GM21515 (cell line): ENCODE measurements at regions not wholly inside any gene's neighbourhood (a gene's known extent, or its start where the extent isn't known, plus 50 kb on each side); places are given as distances from the start of the nearest gene placed in this dataset.

Source experiments
- ATAC-seq: cut with Tn5 transposase; IDR thresholded peaks from one replicate; pipeline ENCODE4 v1.9.1; 2021; ENCODE audit not compliant: unreplicated experiment

DNA sequence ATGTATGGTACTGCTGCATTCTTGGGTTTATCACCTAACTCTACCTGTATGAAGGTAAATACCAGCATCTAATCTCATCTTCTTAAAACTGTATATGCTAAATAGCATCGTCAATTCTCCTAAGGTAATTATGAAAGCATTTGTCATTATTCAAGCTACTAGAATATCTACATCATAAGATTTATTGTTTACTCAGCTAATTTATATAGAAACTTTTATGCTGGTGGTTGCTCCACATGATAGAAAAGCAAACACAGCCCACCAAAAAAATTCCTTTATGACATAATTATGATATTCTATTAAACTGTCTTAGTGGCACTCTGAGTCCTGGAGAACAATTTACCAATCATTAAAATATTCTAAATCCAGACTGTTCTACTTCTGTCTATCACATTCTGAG is 1226.1 kb upstream of the NRXN1 start:
- no peak for ATAC-seq

DNA sequence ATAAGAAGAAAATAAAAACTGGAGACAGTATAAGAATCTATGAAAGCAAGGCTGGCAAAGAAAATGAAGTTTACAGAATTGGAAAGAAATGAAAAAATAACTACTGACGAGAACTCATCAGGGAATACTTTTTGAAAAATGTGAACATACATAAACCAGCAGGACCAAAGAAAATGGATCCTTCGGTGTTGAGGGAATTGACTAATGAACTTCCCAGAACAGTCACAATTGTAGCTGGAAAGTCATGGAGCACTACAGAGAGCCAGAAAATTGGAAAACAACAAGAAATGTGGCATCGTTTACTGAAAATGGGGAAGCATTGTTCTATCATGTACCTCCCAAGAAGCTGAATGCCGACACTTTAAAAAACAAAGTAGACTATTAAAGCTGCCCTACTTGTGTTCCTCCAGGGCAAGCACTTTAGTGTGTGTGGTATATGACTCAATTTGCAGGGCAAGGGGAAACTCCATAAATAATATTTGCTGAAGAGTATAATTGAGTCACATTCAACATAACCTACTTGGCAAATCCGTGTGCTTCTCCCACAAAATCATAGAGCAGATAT is 1221.6 kb upstream of the NRXN1 start:
- ATAC-seq, result no peak

DNA sequence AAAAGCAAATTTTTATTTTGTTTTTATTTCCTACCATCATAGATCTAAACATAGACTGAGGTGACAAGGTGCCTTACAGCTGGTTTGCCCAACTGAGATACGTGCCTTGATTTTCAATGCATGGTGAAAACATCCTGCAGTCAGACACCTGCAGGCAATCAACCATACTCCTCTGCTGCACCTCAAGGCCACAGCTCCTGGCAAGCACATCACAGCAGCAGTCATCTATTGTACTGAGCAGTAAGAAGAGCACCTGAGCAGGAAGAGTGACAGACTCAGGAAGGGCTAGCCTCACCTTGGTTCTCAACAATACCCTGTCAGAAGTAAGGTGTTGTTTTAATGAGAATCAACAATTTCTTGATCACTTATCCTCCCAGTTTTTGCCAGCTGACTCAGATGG is 1206.8 kb upstream of the NRXN1 start:
- no peak for ATAC-seq

DNA sequence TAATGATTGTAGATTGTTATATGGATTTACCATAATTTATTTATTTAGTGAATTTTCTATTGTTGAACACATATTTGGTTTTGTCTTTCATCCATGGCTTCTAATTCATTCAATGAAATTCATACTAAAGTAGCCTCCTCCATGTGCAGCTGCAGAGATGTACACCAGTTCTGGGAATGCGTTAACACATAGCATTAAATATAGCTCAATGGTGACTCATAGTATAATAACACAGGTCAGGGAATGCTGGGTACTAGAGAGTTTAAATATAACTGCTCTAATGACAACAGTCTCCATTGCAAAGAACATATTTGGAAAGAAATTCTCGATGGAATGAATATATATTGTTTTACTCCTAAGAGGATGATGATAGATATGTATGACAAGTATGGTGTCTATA is 1190.2 kb upstream of the NRXN1 start:
- ATAC-seq, result no peak

DNA sequence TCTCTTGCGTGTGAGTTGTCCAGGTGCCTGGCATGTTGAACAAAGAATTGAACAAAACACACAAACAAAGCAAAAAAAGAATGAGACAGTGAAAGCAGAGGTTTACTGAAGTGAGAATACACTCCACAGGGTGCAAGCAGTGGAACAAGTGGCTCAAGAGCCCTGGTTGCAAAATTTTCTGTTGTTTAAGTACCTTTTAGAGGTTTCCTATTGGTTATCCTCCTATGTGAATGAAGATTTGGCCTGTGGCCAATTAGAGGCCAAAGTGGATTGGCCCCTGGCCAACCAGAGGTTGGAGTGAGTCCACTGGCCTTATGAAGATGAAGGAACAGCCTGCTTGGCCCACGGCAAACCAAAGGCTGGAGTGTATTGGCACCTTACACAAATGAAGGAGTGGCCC is 1188.5 kb upstream of the NRXN1 start:
- no peak for ATAC-seq

DNA sequence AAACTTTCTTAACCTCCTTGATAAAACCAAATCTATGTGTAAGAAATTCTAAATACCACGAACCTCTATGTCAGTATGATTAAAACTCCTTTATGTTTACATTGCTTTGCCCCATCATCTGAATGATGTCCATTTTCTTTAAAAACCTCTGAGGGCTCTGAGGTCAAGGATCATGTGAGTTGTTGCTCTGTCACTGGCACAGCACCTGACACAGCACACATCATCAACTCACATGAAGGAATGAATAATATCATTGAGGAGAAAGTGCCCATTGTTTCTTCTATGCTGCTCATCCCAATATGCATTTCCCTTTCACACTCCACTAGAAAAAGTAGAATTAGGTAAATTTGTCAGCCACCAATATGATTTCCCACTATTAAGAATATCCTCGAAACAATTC is 1178.7 kb upstream of the NRXN1 start:
- no peak for ATAC-seq

DNA sequence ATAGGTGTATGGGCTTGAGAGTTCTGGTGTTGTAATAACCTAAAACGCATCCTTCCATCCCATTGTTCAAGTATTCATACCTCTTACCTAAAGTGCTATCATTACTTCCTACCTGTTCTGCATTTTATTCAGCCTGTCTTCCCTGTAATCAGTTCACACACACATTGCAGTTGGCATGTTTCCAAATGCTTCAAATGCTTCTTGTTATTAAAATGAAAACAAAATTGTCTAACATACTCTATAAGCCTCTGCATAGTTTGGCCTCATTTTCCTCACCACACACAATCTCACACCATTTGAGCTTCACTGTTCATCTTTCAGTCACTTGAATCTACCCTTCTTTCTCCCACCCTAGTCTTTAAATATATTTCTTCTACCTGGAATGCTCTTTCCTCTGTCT is 1178.2 kb upstream of the NRXN1 start:
- no peak for ATAC-seq

DNA sequence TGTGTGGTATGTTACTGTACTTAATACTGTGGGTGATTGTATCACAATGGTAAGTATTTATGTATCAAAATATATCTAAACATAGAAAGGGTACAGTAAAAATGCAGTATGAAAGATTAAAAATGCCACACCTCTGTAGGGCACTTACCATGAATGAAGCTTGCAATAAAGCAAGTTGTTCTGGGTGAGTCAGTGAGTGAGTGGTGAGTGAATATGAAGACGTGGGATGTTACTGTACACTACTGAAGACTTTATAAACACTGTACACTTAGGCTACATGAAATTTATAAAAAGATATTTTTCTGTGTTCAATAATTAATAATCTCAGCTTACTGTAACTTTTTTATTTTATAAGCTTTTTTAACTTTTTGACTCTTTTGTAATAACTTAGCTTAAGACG is 1162.4 kb upstream of the NRXN1 start:
- no peak for ATAC-seq

DNA sequence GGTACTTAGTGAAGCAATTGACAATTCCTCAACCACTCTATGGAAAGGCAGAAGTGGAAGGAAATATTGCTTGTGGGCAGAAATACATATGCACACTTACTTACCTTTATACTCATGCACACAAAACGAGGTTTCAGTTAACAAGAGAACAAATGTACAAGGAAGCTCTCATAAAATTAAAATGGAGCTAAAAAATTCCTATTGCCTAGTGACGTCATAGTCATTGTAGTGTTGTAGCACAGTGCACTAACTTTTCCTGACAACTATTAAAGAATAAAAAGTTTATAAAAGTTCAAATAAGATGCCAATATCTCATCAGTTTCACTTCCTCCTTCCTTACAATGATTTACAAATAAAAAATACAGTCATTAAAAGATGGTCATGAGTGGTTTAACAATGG is 1161.9 kb upstream of the NRXN1 start:
- ATAC-seq, result no peak

DNA sequence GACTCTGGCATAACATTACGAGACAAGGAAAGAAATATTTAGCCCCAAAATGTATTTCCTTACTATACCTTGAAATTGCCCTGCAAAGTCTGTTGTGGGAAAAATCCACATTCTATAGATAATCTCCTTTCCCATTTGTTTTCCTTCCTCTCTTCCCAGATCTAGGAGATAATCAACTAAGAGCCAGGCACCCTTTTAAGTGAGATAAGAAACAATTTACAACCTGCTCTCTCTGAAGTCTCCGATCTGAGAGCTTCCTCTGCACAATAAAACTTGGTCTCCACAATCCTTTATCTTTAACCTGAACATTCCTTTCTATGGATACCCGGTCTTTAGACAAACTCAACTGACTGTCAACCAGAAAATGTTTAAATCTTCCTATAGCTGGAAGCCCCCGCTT is 1160.7 kb upstream of the NRXN1 start:
- ATAC-seq, result no peak

DNA sequence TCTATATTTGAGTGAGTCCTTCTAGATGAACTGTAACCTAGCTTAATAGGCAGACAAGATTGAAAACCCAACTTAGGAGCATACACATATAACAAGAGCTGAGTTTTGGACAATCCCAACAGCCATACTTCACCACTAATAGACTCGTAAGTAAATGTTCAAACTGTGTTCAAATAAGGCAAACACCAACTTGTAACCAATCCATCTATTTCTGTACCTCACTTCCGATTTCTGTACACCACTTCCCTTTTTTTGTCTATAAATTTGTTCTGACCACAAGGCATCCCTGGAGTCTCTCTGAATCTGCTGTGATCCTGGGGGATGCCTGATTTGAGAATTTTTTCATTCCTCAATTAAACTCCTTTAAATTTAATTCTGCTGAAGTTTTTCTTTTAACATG is 1149.1 kb upstream of the NRXN1 start:
- ATAC-seq, result no peak

DNA sequence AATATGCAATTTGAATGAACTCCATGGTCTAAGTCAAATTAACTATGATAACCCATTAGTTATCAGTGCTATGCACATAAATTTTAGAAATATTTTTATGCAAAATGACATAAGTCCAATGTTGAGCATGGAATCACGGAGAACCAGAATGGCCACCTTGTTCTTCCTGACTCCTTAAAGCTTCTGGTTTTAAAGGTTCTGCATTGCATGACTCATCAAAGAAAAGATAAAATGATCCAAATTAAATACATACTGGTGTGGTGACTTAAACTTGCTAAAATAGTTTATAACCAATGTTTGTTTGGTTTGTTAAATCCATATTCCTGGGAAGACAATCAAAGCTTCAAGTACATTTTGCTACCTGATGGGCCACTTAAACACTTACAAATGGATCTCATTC is 1146.9 kb upstream of the NRXN1 start:
- no peak for ATAC-seq

DNA sequence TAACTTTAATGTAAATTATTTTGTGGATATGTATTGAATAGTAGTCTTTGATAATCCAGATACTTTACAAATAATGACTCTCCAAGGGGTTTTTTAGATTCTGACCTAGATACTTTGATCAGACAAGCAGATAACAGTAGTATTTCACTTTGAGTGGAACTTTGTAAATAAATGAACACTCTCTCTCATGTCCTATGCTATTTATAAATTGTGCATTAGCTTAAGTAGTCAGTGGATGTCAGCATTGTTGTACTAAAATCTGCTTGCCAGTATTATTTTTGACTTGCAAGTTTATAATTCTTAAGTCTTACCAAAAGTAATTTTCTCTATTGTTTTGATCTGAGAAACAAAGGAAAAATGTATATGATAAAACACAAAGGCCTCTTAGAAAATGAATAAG is 1113.1 kb upstream of the NRXN1 start:
- ATAC-seq, result no peak

DNA sequence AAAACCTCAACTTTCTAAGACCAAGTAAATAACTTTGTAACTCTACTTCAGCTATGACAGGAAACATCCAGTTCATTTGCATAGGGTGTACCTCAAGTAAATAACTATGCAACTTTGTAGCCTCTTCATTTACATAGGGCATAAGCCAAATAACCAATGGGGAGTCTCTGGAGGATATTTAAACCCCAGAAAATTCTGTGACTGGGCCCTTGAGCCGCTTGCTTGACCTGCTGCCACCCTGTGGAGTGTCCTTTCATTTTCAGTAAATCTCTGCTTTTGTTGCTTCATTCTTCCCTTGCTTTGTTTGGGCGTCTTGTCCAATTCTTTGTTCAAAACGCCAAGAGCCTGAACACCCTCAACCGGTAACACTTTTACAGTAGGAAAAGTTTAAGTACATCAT is 1112.7 kb upstream of the NRXN1 start:
- no peak for ATAC-seq

DNA sequence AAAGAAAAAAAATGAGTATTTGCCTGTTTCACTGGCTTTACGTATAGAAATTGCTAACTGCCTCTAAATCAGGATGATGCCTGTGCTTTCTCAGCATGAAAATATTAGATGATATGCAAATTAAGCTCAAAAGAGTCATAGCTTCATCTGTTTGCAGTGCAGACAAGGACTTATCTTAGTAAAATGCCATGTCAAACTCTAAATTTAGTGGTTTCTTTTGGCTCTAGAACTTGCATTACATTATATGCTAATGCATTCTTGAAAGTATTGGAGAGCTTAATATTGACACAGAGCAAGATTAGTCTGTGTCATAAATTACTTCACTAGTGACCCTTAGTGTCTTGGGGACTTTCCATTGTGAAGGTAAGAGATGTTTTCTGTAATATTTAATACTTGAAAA is 1109.1 kb upstream of the NRXN1 start:
- ATAC-seq, result no peak

DNA sequence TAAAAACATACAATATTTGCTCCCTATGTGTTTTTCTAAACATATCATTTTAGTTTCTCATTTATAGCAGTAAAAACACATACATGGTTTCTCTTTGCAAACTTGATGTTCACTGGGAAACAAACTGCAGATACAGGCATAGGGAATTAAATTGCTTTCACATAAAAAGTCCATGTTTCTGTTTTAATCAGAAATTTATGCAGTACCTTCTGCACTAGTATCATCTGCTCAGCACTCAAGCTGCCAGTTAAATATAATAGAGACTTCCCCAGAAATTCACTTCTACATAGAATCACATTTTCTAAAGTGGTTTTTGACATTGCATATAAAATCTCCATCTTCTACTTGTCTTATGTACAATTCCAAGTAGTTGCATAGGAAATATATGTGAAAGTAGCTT is 1107.3 kb upstream of the NRXN1 start:
- ATAC-seq, result no peak

DNA sequence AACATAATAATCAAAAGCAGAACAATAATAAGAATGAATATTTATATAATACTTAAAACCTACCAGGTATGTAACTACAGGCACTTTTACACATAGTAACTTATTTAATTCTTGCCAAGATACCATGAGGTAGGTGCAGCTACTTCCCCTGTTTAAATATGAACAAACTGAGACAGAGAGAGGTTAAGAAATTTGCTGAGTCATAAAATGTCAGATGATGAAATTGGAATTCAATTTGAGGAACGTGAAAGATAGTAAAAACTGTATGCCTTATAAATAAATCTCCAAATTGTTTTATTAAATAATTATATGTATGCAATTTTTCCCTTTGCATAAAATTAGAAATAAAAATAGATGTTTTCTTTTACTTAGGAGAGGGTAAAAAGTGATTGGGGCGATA is 1103.3 kb upstream of the NRXN1 start:
- no peak for ATAC-seq

DNA sequence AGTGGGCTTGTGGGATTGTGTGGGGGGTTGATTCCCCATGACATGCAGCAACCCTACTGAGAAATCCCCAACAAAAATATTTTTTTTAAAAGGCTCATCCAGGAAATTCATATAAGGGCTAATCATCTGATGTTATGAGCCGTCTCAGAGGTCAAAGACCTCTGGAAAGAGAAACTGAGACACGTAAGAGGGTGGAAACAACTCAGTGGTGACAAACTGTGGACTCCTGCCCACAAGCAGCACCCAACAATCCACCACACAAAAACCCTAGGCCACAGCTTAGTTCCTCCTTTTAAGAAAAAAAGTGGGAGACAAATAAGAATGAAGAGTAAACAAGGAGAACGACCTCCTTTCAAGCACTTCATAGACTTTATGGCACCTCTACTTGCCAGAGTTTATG is 1096.1 kb upstream of the NRXN1 start:
- no peak for ATAC-seq

DNA sequence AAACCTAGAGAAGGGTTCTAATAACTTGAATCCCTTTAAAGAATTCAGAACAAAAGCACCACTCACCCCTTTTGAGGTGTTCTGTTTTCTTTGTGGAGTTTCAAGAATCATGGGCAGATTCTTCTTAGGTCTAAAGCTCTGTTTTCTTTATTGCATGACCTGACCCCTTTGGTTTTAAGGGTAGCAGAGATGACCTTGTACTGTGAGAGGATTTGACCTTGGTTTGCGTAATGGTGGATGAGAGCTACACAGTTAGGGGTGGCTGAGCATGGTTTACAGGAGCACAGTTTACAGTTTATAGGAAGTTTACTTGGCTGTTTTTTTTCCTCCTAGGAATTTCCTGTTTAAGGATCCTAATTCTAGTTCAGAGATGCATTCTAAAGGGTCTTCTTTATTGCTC is 1095.6 kb upstream of the NRXN1 start:
- ATAC-seq, result no peak

DNA sequence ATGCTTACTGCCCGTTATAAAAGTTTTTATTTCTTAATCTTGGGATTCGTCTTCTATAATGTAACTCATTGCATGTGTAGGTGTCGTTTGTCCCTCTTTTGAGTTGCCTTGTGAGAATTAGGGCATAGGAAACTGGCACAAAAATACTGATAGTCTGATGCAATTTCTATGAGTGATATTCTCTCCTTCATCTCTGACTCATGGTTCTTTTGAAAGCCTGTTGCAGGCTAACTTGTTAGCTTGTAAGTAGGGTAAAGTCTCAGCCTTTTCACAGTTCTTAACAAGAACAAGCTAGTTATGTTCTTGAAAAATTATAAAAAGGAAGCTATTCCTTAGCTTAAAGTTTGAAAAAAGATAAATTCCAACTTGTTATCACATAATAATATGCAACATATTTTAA is 1085.4 kb upstream of the NRXN1 start:
- ATAC-seq, result no peak

DNA sequence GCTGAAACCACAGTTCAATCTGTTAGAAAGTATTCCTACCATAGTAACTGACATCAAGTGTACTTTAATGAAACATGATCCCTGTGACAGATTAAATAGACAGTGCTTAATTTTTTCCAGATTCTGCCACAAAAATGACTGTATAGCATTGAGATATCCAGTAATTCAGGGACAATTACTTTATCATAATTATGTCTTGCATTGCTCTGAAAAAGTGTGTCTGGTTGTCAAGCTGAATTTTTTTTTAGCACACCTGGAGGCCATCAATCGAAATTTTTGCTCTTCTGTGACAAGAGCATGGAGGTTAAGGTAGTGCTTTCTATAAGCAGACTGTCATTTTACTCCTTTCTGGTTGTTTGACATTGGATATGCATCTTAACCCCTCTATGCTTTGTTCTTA is 1083.8 kb upstream of the NRXN1 start:
- no peak for ATAC-seq

DNA sequence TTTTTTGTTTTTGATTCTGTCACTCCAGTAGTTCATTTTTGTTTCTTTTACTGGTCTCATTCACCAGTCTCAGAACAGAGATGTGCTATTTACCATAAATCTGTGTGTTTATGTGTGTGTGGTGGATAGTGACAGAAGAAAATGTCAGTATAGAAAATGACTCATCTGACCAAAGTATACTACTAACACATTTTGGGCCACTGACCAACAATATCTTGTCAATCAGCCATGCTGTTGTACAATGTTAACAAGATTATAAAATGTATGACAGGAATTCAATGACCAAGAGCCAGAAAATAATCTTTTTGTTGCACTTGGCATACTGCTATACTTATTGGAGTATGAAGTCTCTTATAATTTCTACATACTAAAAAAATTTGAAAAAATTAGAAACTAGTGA is 1081.4 kb upstream of the NRXN1 start:
- ATAC-seq, result no peak

DNA sequence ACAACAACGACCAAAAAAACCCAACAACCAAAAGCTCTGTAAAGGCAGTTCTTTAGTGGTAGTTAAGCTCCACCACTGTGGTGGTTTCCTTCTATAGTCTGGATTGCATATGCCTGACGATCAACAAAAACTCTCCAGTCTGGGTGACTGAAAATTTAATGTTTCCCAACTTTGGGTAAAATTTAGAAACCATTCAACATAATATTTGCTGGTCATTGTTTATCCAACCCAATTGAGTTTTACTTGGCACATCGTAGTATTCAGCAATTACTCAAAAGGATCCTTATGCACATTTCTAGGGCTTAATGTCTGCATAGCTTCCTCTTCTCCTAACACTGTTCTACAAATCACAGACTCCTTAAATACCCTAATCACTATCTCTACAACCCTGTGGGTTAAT is 1080.2 kb upstream of the NRXN1 start:
- ATAC-seq, result no peak

DNA sequence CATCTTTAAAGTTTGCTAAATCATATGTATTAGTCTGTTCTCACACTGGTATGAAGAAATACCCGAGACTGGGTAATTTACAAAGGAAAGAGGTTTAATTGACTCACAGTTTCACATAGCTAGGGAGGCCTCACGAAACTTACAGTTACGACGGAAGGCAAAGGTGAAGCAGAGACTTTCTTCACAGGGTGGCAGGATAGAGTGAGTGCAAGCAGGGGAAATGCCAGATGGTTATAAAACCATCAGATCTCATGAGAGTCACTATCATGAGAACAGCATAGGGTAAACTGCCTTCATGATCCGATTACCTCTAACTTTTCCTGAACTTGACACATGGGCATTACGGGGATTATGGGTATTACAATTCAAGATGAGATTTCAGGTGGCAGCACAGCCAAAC is 1075.2 kb upstream of the NRXN1 start:
- ATAC-seq, result no peak
